Adrenal gland (tissue), 9 donors: ENCODE measurements at regions not wholly inside any gene's neighbourhood (a gene's known extent, or its start where the extent isn't known, plus 50 kb on each side); places are given as distances from the start of the nearest gene placed in this dataset.
A peak's percentile ranks its signal among the peaks of the same experiment; 100 is the strongest.

Source experiments
- DNase-seq, 7 donors: peaks; one replicate each; pipeline ENCODE4 v3.0.0-alpha.2; 2019 to 2020
- H3K27ac ChIP-seq, 5 donors: fragments of 200-600 bp; sonication (generic) in 4 of 5; 1 replicate in 3 of 5; 2 replicates in 2 of 5; pipeline versions ENCODE4 v1.5.1 to v1.8.0; 2016 to 2020; ENCODE audit warnings: mild to moderate bottlenecking in 1 of 5
- H3K27me3 ChIP-seq: fragments of 200-600 bp; 2 replicates; pipeline ENCODE4 v1.8.0; 2021
- H3K36me3 ChIP-seq, 2 donors: fragments of 200-600 bp; replicated peaks in 1 of 2; 1 replicate in 1 of 2; 2 replicates in 1 of 2; pipeline versions ENCODE4 v1.5.1 to v1.8.0; 2018 to 2022
- H3K4me1 ChIP-seq, 2 donors: fragments of 200-600 bp; replicated peaks in 1 of 2; 1 replicate in 1 of 2; 2 replicates in 1 of 2; pipeline versions ENCODE4 v1.5.1 to v1.8.0; 2018 to 2021
- H3K4me3 ChIP-seq, 4 donors: fragments of 200-600 bp; sonication (generic) in 3 of 4; one replicate each; pipeline ENCODE4 v1.5.1; 2016 to 2018
- H3K9me3 ChIP-seq, 3 donors: fragments of 200-600 bp; sonication (generic) in 1 of 3; replicated peaks in 1 of 3; 1 replicate in 2 of 3; 2 replicates in 1 of 3; pipeline versions ENCODE4 v1.5.1 to v1.8.0; 2016 to 2021
- POLR2A ChIP-seq, 2 donors: fragments of 450-650 bp; IDR thresholded peaks; one replicate each; pipeline ENCODE4 v1.6.1; 2017; ENCODE audit warnings: antibody characterized with exemption in 2 of 2, mild to moderate bottlenecking in 2 of 2, moderate library complexity in 1 of 2
- WGBS, 4 donors: extraction: QIAGEN DNeasy Blood & Tissue Kit in 2 of 4; methylation state at CpG; one replicate each; pipeline versions ENCODE4 v1.1.5 to v1.1.7; 2013 to 2017; 5-methylcytosine and 5-hydroxymethylcytosine counted together
- intact Hi-C, 2 donors: fragments of 100-400 bp; cut with DNase I; formaldehyde crosslinking; loops; one replicate each; pipeline versions ENCODE4 v1.14.1 to v1.15.0; 2022 to 2023
- TF ChIP-seq, protein P1 (sequence below), 6 experiments: fragments of 450-650 bp in 4 of 6; fragments of 200-600 bp in 2 of 6; sonication (generic) in 1 of 6; IDR thresholded peaks; 1 replicate in 5 of 6; 2 replicates in 1 of 6; pipeline versions ENCODE4 v1.5.1 to v1.8.0; 2016 to 2021; ENCODE audit warnings: antibody characterized with exemption in 6 of 6, mild to moderate bottlenecking in 2 of 6, moderate library complexity in 1 of 6
- donor health status: healthy with polysubstance abuse.
- donor health status: Bipolar disorder and iron deficiency.
- donor health status: DM: yes; HTN: yes; CAD: no.
- donor health status: DM: no; HTN: no; CAD: no.
- donor health status: DM: no; HTN: no; CAD: no.

DNA sequence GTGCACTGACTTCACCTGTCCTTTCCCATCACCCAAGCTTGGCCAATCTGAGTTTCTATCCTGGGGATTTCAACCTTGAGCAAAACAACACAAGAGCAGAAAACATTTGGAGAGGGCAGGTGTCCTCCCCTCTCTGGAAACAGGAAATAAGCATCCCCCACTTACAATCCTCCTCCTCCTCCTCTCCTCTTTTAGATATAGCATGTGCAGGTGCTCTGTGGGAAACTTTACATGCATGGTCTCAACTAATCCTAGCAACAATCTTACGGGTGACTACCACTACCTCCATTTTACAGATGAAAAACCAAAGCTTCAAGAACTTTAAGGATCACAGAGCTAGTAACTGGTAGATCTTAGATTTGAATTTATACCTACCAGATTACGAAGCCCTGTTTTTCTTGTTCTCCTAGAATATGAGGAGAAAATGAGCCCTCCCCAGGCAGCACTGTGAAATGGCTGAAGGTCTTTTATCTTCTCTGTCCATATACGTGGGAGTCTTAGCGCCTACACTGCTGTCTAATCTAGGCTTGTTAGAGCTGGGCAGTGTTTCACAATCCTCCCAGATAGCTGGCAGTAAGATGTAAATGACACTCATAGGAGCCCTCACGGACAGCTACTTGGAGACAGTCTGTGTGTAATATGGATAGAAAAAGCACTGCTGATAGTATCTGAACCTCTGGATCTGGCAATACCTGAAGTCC lies 301.2 kb upstream of the PROK2 start:
- Histone ChIP-seq H3K4me1 (peaks cover 0 to 12% of the 10 kb centered on the region in 2 donors), H3K36me3 (no peaks in the 10 kb centered on the region), H3K4me3 (no peak overlapping the region), H3K27ac (no peak overlapping the region), H3K27me3 (no peaks in the 10 kb centered on the region), H3K9me3 (no peaks in the 10 kb centered on the region)
- intact Hi-C loops: no loop called here
- TF ChIP-seq, protein P1, sequence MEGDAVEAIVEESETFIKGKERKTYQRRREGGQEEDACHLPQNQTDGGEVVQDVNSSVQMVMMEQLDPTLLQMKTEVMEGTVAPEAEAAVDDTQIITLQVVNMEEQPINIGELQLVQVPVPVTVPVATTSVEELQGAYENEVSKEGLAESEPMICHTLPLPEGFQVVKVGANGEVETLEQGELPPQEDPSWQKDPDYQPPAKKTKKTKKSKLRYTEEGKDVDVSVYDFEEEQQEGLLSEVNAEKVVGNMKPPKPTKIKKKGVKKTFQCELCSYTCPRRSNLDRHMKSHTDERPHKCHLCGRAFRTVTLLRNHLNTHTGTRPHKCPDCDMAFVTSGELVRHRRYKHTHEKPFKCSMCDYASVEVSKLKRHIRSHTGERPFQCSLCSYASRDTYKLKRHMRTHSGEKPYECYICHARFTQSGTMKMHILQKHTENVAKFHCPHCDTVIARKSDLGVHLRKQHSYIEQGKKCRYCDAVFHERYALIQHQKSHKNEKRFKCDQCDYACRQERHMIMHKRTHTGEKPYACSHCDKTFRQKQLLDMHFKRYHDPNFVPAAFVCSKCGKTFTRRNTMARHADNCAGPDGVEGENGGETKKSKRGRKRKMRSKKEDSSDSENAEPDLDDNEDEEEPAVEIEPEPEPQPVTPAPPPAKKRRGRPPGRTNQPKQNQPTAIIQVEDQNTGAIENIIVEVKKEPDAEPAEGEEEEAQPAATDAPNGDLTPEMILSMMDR (IDR thresholded peaks at IDR 0.05): no peak
- no peak for DNase-seq
- WGBS, 4 donors: 72 to 80% (median 77%) methylated on average over 5 of the region's 5 CpGs

DNA sequence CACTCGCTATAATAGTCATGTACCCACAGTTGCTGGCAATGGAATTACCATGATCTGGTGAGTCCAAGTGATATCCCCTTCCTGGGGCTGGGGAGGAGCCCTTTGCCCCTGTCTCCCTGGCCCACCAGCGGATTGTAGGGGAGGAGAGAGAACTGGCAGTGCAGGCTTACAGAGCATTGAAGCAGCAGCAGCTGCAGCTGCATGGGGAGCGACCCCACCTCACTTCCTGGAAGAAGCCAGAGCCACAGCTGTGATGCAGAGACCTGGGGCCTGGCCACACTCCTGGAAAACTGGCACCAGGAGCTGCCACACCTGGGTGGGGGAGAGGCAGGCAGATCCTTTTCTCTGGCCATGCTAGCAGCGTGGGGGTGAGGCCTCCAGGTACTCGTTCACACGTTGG lies 300.1 kb upstream of the PROK2 start:
- no peak for DNase-seq
- peaks cover 0 to 12% of the 10 kb centered on the region in 2 donors for H3K4me1 ChIP-seq
- H3K4me3 ChIP-seq: no peak overlapping the region
- WGBS, 4 donors: 93 to 94% (median 94%) methylated on average over 6 of the region's 6 CpGs
- TF ChIP-seq, protein P1 (IDR thresholded peaks at IDR 0.05): no peak
- no peak for TF ChIP-seq POLR2A (IDR thresholded peaks at IDR 0.05)
- intact Hi-C loops: no loop called here
- H3K36me3 ChIP-seq: no peaks in the 10 kb centered on the region
- no peak overlapping the region for H3K27ac ChIP-seq
- no peaks in the 10 kb centered on the region for H3K9me3 ChIP-seq
- no peaks in the 10 kb centered on the region for H3K27me3 ChIP-seq

DNA sequence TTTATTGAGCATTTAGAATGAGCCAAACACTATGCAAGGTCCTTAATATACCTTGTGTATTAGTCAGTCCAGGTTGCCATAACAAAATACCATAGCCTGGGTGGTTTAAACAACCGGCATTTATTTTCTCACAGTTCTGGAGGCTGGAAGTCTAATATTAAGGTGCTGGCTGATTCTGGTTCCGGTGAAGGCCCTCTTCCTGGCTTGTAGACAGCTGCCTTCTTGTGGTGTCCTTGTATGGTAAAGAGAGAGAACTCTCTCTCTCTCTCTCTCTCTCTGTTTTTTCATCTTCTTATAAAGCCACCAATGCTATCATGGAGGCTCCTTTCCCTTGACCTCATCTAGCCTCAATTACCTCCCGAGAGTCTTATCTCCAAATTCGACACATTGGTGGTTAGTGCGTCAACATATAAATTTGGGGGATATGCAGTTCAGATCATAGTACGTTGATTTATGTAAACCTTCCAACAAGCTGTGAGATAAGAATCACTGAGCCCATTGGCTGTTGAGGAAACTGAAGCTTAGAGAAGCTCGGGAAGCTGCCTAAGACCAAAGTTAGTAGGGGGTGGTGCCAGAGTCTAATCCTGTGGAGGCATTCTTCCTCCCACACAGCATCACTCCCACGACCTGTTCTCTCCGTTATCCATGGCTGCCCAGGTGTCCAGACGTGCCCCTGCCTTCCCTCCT lies 298.0 kb upstream of the PROK2 start:
- WGBS, 4 donors: 58 to 69% (median 62%) methylated on average over 10 of the region's 10 CpGs
- Histone ChIP-seq H3K9me3 (no peaks in the 10 kb centered on the region), H3K27ac (peak overlapping the region in 1 of 5 donors; percentile 29), H3K36me3 (no peaks in the 10 kb centered on the region), H3K4me1 (peaks cover 0 to 12% of the 10 kb centered on the region in 2 donors), H3K4me3 (no peak overlapping the region), H3K27me3 (no peaks in the 10 kb centered on the region)
- no peak for DNase-seq
- intact Hi-C loops: no loop called here
- no peak for TF ChIP-seq POLR2A (IDR thresholded peaks at IDR 0.05)
- TF ChIP-seq, protein P1 (IDR thresholded peaks at IDR 0.05): no peak

DNA sequence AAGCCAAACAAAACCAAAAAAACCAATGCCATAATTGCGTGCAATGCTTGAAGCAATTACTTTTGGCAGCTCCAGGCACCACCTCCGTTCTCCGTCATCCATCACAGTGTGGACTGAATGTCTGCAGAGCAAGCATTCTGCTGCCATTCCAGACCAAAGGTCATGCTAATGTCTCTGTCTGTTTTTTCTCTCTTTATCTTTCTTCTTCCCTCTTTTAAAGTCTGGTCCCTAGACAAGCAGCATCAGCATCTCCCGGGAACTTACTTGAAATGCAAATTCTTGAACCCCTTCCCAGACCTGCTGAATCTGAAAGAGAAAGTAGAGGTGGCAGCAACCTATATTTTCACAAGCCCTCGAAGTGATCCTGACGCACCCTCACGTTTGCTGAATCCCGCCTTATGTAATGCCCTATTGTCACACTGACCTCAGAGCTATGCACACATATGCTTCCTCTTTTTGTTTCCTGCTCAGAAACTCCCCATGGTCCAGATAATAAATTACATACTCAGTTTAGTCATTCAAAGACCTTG lies 297.3 kb upstream of the PROK2 start:
- Histone ChIP-seq H3K27me3 (no peaks in the 10 kb centered on the region), H3K9me3 (no peaks in the 10 kb centered on the region), H3K4me1 (peaks cover 0 to 12% of the 10 kb centered on the region in 2 donors), H3K4me3 (no peak overlapping the region), H3K27ac (peak overlapping the region in 1 of 5 donors; percentile 29), H3K36me3 (no peaks in the 10 kb centered on the region)
- intact Hi-C loops: no loop called here
- DNase-seq: peak in 5 of 7 donors; percentile 26 to 70 (median 40)
- TF ChIP-seq POLR2A (IDR thresholded peaks at IDR 0.05): no peak
- TF ChIP-seq, protein P1 (IDR thresholded peaks at IDR 0.05): no peak
- WGBS, 4 donors: 53 to 59% (median 54%) methylated on average over 8 of the region's 8 CpGs
